ENCODE measurements at regions not wholly inside any gene's neighbourhood (a gene's known extent, or its start where the extent isn't known, plus 50 kb on each side); places are given as distances from the start of the nearest gene placed in this dataset.

DNA sequence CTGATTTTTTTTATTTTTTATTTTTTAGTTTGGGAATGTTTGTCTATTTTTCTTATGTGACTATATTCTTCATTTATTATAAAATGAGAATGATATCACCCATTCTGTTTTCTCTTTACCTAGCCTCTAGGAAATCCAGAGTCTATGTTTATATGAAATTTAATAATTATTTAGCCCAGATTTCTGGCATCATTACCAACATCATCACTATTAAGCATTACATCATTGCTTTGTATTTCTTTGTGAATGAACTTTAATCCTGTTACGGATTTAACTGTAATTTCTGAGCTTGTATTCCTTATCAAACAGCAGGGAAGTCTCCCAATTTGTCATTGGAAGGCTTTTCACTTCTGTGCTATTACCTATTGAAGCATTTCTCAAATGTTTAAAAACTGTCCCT lies 72.7 kb upstream of the NOX3 start:
- no peak overlapping the region for H3K4me3 ChIP-seq (ENCODE audit: low read length)
- H3K9ac ChIP-seq (ENCODE audit: low read length), result no peak overlapping the region
- no peak for DNase-seq
- no peaks in the 10 kb centered on the region for H3K9me3 ChIP-seq (replicated peaks; ENCODE audit: insufficient read depth, low read length)
- no peaks in the 10 kb centered on the region for H3F3A ChIP-seq (ENCODE audit: insufficient read depth, low read length)
- H3K4me1 ChIP-seq (ENCODE audit: low read length), result peaks cover 9% of the 10 kb centered on the region; the same call in 1 of the 2 replicates
- no peak overlapping the region for H3K4me2 ChIP-seq (ENCODE audit: low read depth, low read length)
- no peaks in the 10 kb centered on the region for H4K20me1 ChIP-seq (ENCODE audit: insufficient read depth, low read length)
- H2AFZ ChIP-seq (ENCODE audit: low read length), result no peak overlapping the region
- H3K9me2 ChIP-seq (replicated peaks; ENCODE audit: insufficient read depth, low read length), result no peaks in the 10 kb centered on the region
- H3K36me3 ChIP-seq (replicated peaks; ENCODE audit: insufficient read depth, low read length), result no peaks in the 10 kb centered on the region
- no peak overlapping the region for H3K27ac ChIP-seq (ENCODE audit: low read length)
- no peaks in the 10 kb centered on the region for H3K27me3 ChIP-seq (replicated peaks; ENCODE audit: insufficient read depth, low read length)
- H3K79me2 ChIP-seq (ENCODE audit: low read length), result no peaks in the 10 kb centered on the region
- TF ChIP-seq EZH2phosphoT487 (IDR thresholded peaks at IDR 0.05; ENCODE audit: low read length), result no peak
- no peak for TF ChIP-seq EZH2 (optimal IDR thresholded peaks at IDR 0.05; ENCODE audit: low read depth, low read length)
- TF ChIP-seq, protein P1, sequence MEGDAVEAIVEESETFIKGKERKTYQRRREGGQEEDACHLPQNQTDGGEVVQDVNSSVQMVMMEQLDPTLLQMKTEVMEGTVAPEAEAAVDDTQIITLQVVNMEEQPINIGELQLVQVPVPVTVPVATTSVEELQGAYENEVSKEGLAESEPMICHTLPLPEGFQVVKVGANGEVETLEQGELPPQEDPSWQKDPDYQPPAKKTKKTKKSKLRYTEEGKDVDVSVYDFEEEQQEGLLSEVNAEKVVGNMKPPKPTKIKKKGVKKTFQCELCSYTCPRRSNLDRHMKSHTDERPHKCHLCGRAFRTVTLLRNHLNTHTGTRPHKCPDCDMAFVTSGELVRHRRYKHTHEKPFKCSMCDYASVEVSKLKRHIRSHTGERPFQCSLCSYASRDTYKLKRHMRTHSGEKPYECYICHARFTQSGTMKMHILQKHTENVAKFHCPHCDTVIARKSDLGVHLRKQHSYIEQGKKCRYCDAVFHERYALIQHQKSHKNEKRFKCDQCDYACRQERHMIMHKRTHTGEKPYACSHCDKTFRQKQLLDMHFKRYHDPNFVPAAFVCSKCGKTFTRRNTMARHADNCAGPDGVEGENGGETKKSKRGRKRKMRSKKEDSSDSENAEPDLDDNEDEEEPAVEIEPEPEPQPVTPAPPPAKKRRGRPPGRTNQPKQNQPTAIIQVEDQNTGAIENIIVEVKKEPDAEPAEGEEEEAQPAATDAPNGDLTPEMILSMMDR (IDR thresholded peaks at IDR 0.05; ENCODE audit: low read length), result no peak

DNA sequence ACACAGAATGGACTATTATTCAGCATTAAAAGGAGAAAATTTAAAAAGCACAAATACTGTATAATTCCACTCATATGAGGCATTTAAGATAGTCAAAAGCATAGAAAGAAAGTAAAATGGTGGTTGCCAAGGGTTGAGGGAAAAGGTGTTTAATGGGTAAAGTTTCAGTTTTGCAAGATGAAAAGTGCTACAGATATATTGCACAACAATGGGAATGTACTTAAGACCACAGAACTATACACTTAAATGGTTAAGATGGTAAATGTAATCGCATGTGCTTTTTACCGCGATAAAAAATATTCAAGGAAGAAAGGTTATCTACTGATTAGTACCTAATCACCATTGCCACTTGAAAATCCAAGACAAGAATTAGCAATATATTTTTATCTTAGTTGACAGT lies 71.8 kb upstream of the NOX3 start:
- Histone ChIP-seq H3K4me2 (ENCODE audit: low read depth, low read length) (no peak overlapping the region), H3K9ac (ENCODE audit: low read length) (no peak overlapping the region), H3K36me3 (replicated peaks; ENCODE audit: insufficient read depth, low read length) (no peaks in the 10 kb centered on the region), H3K79me2 (ENCODE audit: low read length) (no peaks in the 10 kb centered on the region), H3F3A (ENCODE audit: insufficient read depth, low read length) (no peaks in the 10 kb centered on the region), H3K27me3 (replicated peaks; ENCODE audit: insufficient read depth, low read length) (no peaks in the 10 kb centered on the region), H4K20me1 (ENCODE audit: insufficient read depth, low read length) (no peaks in the 10 kb centered on the region), H3K4me3 (ENCODE audit: low read length) (no peak overlapping the region), H3K9me3 (replicated peaks; ENCODE audit: insufficient read depth, low read length) (no peaks in the 10 kb centered on the region), H3K27ac (ENCODE audit: low read length) (no peak overlapping the region), H2AFZ (ENCODE audit: low read length) (no peak overlapping the region), H3K9me2 (replicated peaks; ENCODE audit: insufficient read depth, low read length) (no peaks in the 10 kb centered on the region), H3K4me1 (ENCODE audit: low read length) (peaks cover 9% of the 10 kb centered on the region; the same call in 1 of the 2 replicates)
- TF ChIP-seq, protein P1 (IDR thresholded peaks at IDR 0.05; ENCODE audit: low read length), result no peak
- TF ChIP-seq EZH2 (optimal IDR thresholded peaks at IDR 0.05; ENCODE audit: low read depth, low read length), result no peak
- no peak for TF ChIP-seq EZH2phosphoT487 (IDR thresholded peaks at IDR 0.05; ENCODE audit: low read length)
- no peak for DNase-seq

DNA sequence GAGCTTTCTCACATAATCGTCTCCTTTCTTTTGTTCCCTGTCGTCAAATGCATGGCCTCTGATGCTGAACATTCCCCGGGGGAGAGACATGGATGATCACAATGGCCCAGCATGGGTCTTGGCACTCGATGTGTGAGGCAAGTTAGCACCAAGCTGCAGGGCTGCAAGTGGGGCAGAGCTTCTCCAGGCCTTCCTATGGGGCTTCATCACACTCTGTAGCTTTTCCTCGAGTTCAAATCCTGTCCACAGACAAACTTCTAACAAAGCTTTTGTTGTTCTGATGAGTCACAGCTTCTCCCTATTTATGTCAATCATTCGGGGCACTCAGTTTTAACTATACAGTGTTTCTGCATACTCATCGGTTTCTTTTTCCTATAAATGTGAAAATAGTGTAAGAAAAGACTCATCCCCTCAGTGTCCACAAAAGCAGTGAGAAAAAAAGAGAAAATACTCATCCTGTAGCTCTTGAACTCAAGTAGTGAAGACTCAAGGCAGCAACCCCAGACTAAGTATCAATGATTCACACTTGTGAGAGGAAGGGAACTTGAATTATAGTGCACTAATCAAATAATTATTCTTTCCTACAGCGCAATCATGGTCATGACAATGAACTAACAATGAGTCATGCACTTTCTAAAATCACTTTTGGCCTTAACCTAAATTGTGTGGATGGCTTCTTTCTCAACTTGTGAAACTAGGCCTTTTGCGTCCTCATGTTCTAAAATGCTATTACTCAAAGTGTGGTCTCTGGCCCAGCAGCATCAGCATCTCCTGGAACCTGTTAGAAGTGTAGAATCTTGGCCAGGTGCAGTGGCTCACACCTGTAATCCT lies 68.4 kb upstream of the NOX3 start:
- no peak for DNase-seq
- Histone ChIP-seq H2AFZ (ENCODE audit: low read length) (no peak overlapping the region), H3K9me3 (replicated peaks; ENCODE audit: insufficient read depth, low read length) (no peaks in the 10 kb centered on the region), H3K27ac (ENCODE audit: low read length) (no peak overlapping the region), H3K79me2 (ENCODE audit: low read length) (no peaks in the 10 kb centered on the region), H3K4me1 (ENCODE audit: low read length) (peaks cover 6% of the 10 kb centered on the region; the same call in 1 of the 2 replicates), H3K4me3 (ENCODE audit: low read length) (no peak overlapping the region), H3K4me2 (ENCODE audit: low read depth, low read length) (no peak overlapping the region), H3K36me3 (replicated peaks; ENCODE audit: insufficient read depth, low read length) (no peaks in the 10 kb centered on the region), H3F3A (ENCODE audit: insufficient read depth, low read length) (no peaks in the 10 kb centered on the region), H3K27me3 (replicated peaks; ENCODE audit: insufficient read depth, low read length) (no peaks in the 10 kb centered on the region), H4K20me1 (ENCODE audit: insufficient read depth, low read length) (no peaks in the 10 kb centered on the region), H3K9ac (ENCODE audit: low read length) (no peak overlapping the region), H3K9me2 (replicated peaks; ENCODE audit: insufficient read depth, low read length) (no peaks in the 10 kb centered on the region)
- no peak for TF ChIP-seq EZH2 (optimal IDR thresholded peaks at IDR 0.05; ENCODE audit: low read depth, low read length)
- TF ChIP-seq, protein P1 (IDR thresholded peaks at IDR 0.05; ENCODE audit: low read length), result no peak
- TF ChIP-seq EZH2phosphoT487 (IDR thresholded peaks at IDR 0.05; ENCODE audit: low read length), result no peak
